Peyer's patch (tissue), 4 donors: ENCODE measurements at regions not wholly inside any gene's neighbourhood (a gene's known extent, or its start where the extent isn't known, plus 50 kb on each side); places are given as distances from the start of the nearest gene placed in this dataset.

Experiments
- DNase-seq, 3 donors: peaks; one replicate each; pipeline ENCODE4 v3.0.0-alpha.2; 2017 to 2019
- H3K27ac ChIP-seq, 4 donors: fragments of 200-600 bp; sonication (generic); one replicate each; pipeline ENCODE4 v1.5.1; 2016 to 2019
- H3K27me3 ChIP-seq, 2 donors: fragments of 200-600 bp; sonication (generic); one replicate each; pipeline ENCODE4 v1.5.1; 2019
- H3K36me3 ChIP-seq, 3 donors: fragments of 200-600 bp; sonication (generic); one replicate each; pipeline ENCODE4 v1.5.1; 2016 to 2019
- H3K4me1 ChIP-seq, 4 donors: fragments of 200-600 bp; sonication (generic); one replicate each; pipeline ENCODE4 v1.5.1; 2016 to 2019
- H3K4me3 ChIP-seq, 4 donors: fragments of 200-600 bp; sonication (generic); 1 replicate in 3 of 4; 2 replicates in 1 of 4; pipeline ENCODE4 v1.5.1; 2016 to 2019; ENCODE audit warnings: mild to moderate bottlenecking in 1 of 4
- H3K9me3 ChIP-seq, 4 donors: fragments of 200-600 bp; sonication (generic); one replicate each; pipeline ENCODE4 v1.5.1; 2016 to 2019; ENCODE audit warnings: mild to moderate bottlenecking in 1 of 4
- CTCF ChIP-seq, 6 experiments: fragments of 450-650 bp in 4 of 6; fragments of 200-600 bp in 2 of 6; sonication (generic) in 1 of 6; IDR thresholded peaks; one replicate each; pipeline ENCODE4 v1.5.1; 2017 to 2019; ENCODE audit warnings: antibody characterized with exemption in 6 of 6, mild to moderate bottlenecking in 3 of 6, moderate library complexity in 1 of 6
- POLR2A ChIP-seq, 2 donors: fragments of 450-650 bp; IDR thresholded peaks; one replicate each; pipeline ENCODE4 v1.5.1; 2017; ENCODE audit warnings: antibody characterized with exemption in 2 of 2, mild to moderate bottlenecking in 2 of 2, moderate library complexity in 2 of 2

GRCh38 chr4:162557516-162558106 is 393.8 kb upstream of the FSTL5 start:
- Histone ChIP-seq H3K27ac (no peak overlapping the region), H3K4me1 (no peaks in the 10 kb centered on the region), H3K27me3 (no peaks in the 10 kb centered on the region), H3K36me3 (no peaks in the 10 kb centered on the region), H3K9me3 (no peaks in the 10 kb centered on the region), H3K4me3 (no peak overlapping the region)
- no peak for DNase-seq
- TF ChIP-seq POLR2A (IDR thresholded peaks at IDR 0.05), result no peak
- TF ChIP-seq CTCF (IDR thresholded peaks at IDR 0.05), result no peak

GRCh38 chr4:162535121-162535520 is 371.3 kb upstream of the FSTL5 start:
- H3K27ac ChIP-seq, result no peak overlapping the region
- no peak overlapping the region for H3K4me3 ChIP-seq
- no peak for DNase-seq
- no peaks in the 10 kb centered on the region for H3K4me1 ChIP-seq
- no peaks in the 10 kb centered on the region for H3K27me3 ChIP-seq
- no peaks in the 10 kb centered on the region for H3K9me3 ChIP-seq
- no peaks in the 10 kb centered on the region for H3K36me3 ChIP-seq
- TF ChIP-seq CTCF (IDR thresholded peaks at IDR 0.05) (no peak), POLR2A (IDR thresholded peaks at IDR 0.05) (no peak)

GRCh38 chr4:162523171-162523570 is 359.4 kb upstream of the FSTL5 start:
- H3K4me1 ChIP-seq, result no peaks in the 10 kb centered on the region
- TF ChIP-seq CTCF (IDR thresholded peaks at IDR 0.05) (no peak), POLR2A (IDR thresholded peaks at IDR 0.05) (no peak)
- no peak overlapping the region for H3K4me3 ChIP-seq
- H3K36me3 ChIP-seq, result no peaks in the 10 kb centered on the region
- H3K27ac ChIP-seq, result no peak overlapping the region
- no peaks in the 10 kb centered on the region for H3K27me3 ChIP-seq
- no peak for DNase-seq
- H3K9me3 ChIP-seq, result no peaks in the 10 kb centered on the region

- Histone ChIP-seq H3K4me1 (no peaks in the 10 kb centered on the region), H3K27ac (no peak overlapping the region), H3K27me3 (no peaks in the 10 kb centered on the region), H3K9me3 (no peaks in the 10 kb centered on the region), H3K36me3 (no peaks in the 10 kb centered on the region), H3K4me3 (no peak overlapping the region)
- TF ChIP-seq POLR2A (IDR thresholded peaks at IDR 0.05) (no peak), CTCF (IDR thresholded peaks at IDR 0.05) (no peak)
- DNase-seq, result no peak
Observed at GRCh38 chr4:162522724-162523123, 358.9 kb upstream of the FSTL5 start.

GRCh38 chr4:162510937-162511336 is 347.1 kb upstream of the FSTL5 start:
- H3K4me3 ChIP-seq, result no peak overlapping the region
- no peak for DNase-seq
- H3K36me3 ChIP-seq, result no peaks in the 10 kb centered on the region
- no peaks in the 10 kb centered on the region for H3K9me3 ChIP-seq
- H3K27me3 ChIP-seq, result no peaks in the 10 kb centered on the region
- no peaks in the 10 kb centered on the region for H3K4me1 ChIP-seq
- H3K27ac ChIP-seq, result no peak overlapping the region
- TF ChIP-seq CTCF (IDR thresholded peaks at IDR 0.05), result no peak
- TF ChIP-seq POLR2A (IDR thresholded peaks at IDR 0.05), result no peak

GRCh38 chr4:162510115-162510514 is 346.3 kb upstream of the FSTL5 start:
- DNase-seq, result no peak
- no peak overlapping the region for H3K27ac ChIP-seq
- H3K9me3 ChIP-seq, result no peaks in the 10 kb centered on the region
- H3K27me3 ChIP-seq, result no peaks in the 10 kb centered on the region
- H3K36me3 ChIP-seq, result no peaks in the 10 kb centered on the region
- H3K4me3 ChIP-seq, result no peak overlapping the region
- H3K4me1 ChIP-seq, result no peaks in the 10 kb centered on the region
- TF ChIP-seq POLR2A (IDR thresholded peaks at IDR 0.05) (no peak), CTCF (IDR thresholded peaks at IDR 0.05) (no peak)
